ENCODE measurements at regions not wholly inside any gene's neighbourhood (a gene's known extent, or its start where the extent isn't known, plus 50 kb on each side); places are given as distances from the start of the nearest gene placed in this dataset.

GRCh38 chr15:62799919-62800318 lies 242.6 kb upstream of the TPM1 start:
- BruUV-seq (replicated peaks), result no TSS peak
- CTCF ChIA-PET, result no interaction called here
- H3K27ac Mint-ChIP-seq (ENCODE audit: unreplicated experiment), result no peak overlapping the region
- peaks cover 1% of the 10 kb centered on the region for H3K4me1 Mint-ChIP-seq (ENCODE audit: low read depth, unreplicated experiment)
- H3K9me3 Mint-ChIP-seq (ENCODE audit: low read depth, unreplicated experiment), result no peaks in the 10 kb centered on the region
- TF ChIP-seq, protein P1, sequence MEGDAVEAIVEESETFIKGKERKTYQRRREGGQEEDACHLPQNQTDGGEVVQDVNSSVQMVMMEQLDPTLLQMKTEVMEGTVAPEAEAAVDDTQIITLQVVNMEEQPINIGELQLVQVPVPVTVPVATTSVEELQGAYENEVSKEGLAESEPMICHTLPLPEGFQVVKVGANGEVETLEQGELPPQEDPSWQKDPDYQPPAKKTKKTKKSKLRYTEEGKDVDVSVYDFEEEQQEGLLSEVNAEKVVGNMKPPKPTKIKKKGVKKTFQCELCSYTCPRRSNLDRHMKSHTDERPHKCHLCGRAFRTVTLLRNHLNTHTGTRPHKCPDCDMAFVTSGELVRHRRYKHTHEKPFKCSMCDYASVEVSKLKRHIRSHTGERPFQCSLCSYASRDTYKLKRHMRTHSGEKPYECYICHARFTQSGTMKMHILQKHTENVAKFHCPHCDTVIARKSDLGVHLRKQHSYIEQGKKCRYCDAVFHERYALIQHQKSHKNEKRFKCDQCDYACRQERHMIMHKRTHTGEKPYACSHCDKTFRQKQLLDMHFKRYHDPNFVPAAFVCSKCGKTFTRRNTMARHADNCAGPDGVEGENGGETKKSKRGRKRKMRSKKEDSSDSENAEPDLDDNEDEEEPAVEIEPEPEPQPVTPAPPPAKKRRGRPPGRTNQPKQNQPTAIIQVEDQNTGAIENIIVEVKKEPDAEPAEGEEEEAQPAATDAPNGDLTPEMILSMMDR (IDR thresholded peaks at IDR 0.05; ENCODE audit: unreplicated experiment), result no peak
- intact Hi-C loops (cut with micrococcal nuclease; ENCODE audit: unreplicated experiment), result no loop called here
- no peak overlapping the region for H3K4me3 Mint-ChIP-seq (ENCODE audit: low read depth, unreplicated experiment)
- no peaks in the 10 kb centered on the region for H3K27me3 Mint-ChIP-seq (ENCODE audit: unreplicated experiment)
- no peaks in the 10 kb centered on the region for H3K36me3 Mint-ChIP-seq (ENCODE audit: insufficient read depth, unreplicated experiment)
- no peak for DNase-seq

GRCh38 chr15:62802612-62803011 lies 239.9 kb upstream of the TPM1 start:
- Mint-ChIP-seq H3K27ac (ENCODE audit: unreplicated experiment) (no peak overlapping the region), H3K4me3 (ENCODE audit: low read depth, unreplicated experiment) (no peak overlapping the region), H3K4me1 (ENCODE audit: low read depth, unreplicated experiment) (no peaks in the 10 kb centered on the region), H3K27me3 (ENCODE audit: unreplicated experiment) (no peaks in the 10 kb centered on the region), H3K36me3 (ENCODE audit: insufficient read depth, unreplicated experiment) (no peaks in the 10 kb centered on the region), H3K9me3 (ENCODE audit: low read depth, unreplicated experiment) (no peaks in the 10 kb centered on the region)
- intact Hi-C loops (cut with micrococcal nuclease; ENCODE audit: unreplicated experiment), result no loop called here
- BruUV-seq (replicated peaks), result no TSS peak
- CTCF ChIA-PET, result interaction anchor here (1.2 kb wide), 1 partner anchor 94 kb away, joined by 3 read pairs; no protein-coding TSS in a partner anchor
- TF ChIP-seq, protein P1 (IDR thresholded peaks at IDR 0.05; ENCODE audit: unreplicated experiment), result no peak
- DNase-seq, result no peak

GRCh38 chr15:62803856-62804400 lies 238.6 kb upstream of the TPM1 start:
- no peaks in the 10 kb centered on the region for H3K4me1 Mint-ChIP-seq (ENCODE audit: low read depth, unreplicated experiment)
- TF ChIP-seq, protein P1 (IDR thresholded peaks at IDR 0.05; ENCODE audit: unreplicated experiment), result no peak
- H3K27ac Mint-ChIP-seq (ENCODE audit: unreplicated experiment), result no peak overlapping the region
- no peaks in the 10 kb centered on the region for H3K36me3 Mint-ChIP-seq (ENCODE audit: insufficient read depth, unreplicated experiment)
- DNase-seq, result no peak
- no peaks in the 10 kb centered on the region for H3K9me3 Mint-ChIP-seq (ENCODE audit: low read depth, unreplicated experiment)
- intact Hi-C loops (cut with micrococcal nuclease; ENCODE audit: unreplicated experiment), result no loop called here
- no peak overlapping the region for H3K4me3 Mint-ChIP-seq (ENCODE audit: low read depth, unreplicated experiment)
- CTCF ChIA-PET, result interaction anchor here (1.2 kb wide), 1 partner anchor 92 kb away, joined by 3 read pairs; no protein-coding TSS in a partner anchor
- no TSS peak for BruUV-seq (replicated peaks)
- H3K27me3 Mint-ChIP-seq (ENCODE audit: unreplicated experiment), result no peaks in the 10 kb centered on the region

DNA sequence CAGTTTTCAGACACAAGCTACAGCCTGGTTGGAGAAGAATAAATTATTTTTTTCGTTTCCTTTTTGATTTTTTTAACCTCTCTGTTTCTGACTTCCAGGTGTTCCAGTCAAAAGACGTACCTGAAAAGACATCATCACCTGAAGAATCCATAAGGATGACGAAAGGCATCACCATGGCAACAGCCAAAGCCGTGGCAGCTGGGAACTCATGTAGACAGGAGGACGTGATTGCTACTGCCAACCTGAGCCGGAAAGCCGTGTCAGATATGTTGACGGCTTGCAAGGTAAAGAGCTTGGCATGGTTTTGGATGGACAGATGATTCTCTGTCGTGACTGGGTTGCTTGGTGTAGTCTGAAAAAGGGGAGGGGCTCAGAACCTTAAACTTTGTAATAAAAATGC lies 237.0 kb upstream of the TPM1 start:
- Mint-ChIP-seq H3K9me3 (ENCODE audit: low read depth, unreplicated experiment) (no peaks in the 10 kb centered on the region), H3K27me3 (ENCODE audit: unreplicated experiment) (no peaks in the 10 kb centered on the region), H3K4me1 (ENCODE audit: low read depth, unreplicated experiment) (peaks cover 15% of the 10 kb centered on the region), H3K4me3 (ENCODE audit: low read depth, unreplicated experiment) (no peak overlapping the region), H3K27ac (ENCODE audit: unreplicated experiment) (no peak overlapping the region), H3K36me3 (ENCODE audit: insufficient read depth, unreplicated experiment) (no peaks in the 10 kb centered on the region)
- no peak for DNase-seq
- TF ChIP-seq, protein P1 (IDR thresholded peaks at IDR 0.05; ENCODE audit: unreplicated experiment), result no peak
- CTCF ChIA-PET, result no interaction called here
- no TSS peak for BruUV-seq (replicated peaks)
- intact Hi-C loops (cut with micrococcal nuclease; ENCODE audit: unreplicated experiment), result no loop called here

Data from Calu3 (cell line).